ENCODE measurements at regions not wholly inside any gene's neighbourhood (a gene's known extent, or its start where the extent isn't known, plus 50 kb on each side); places are given as distances from the start of the nearest gene placed in this dataset.

DNA sequence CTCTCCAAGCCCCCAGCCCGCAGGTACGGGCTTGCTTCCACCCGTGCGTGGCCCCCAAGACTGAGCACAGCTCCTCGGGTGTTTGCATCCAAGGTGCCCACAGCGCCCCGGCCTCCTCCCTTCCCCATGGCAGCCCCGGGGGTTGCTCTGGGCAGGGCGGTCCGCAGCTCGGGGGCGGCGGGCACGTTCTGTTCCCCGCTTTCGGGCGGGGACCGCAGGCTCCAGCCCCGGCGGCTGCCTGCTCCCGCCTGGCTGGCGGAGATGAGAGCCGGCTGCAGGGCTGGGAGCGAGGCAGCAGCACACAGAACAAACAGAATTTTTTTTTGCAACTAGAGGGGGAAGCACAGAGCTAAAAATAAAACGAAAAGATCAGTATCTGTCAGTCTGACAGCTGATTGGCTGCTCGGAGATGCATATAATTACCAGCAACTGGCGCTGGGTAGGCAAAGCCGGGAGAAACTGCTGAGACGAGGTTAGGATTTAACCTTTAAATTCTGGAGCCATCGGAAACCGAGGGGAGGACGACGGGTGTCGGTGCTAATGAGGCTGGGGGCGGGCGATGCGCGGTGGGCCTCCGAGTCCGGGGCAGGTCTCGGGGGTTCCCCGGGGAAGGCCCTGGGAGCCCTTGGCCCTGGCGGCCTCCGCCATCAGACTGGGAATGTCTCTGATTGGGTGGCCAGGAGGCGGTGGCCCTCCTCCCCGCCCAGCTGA is 142.7 kb upstream of the IER5L start:
- DNase-seq: peak; percentile 89
- Histone ChIP-seq H3K4me3 (ENCODE audit: low read depth in 2 of 2, low read length in 1 of 2) (peak overlapping the region; percentile 40 to 62), H3K79me2 (ENCODE audit: insufficient read depth) (0 out of 2 replicates have a peak, but pooled peaks cover 3% of the 10 kb centered on the region), H3K9me3 (no peaks in the 10 kb centered on the region), H3K9me2 (no peaks in the 10 kb centered on the region), H3K9ac (peak overlapping the region; percentile 79), H3K36me3 (replicated peaks in 1 of 2; ENCODE audit: control insufficient read depth in 1 of 2, insufficient read depth in 2 of 2, low read length in 1 of 2) (no peaks in the 10 kb centered on the region), H3K4me2 (peak overlapping the region; percentile 100), H3K27ac (ENCODE audit: low read depth in 2 of 2, low read length in 1 of 2) (peak overlapping the region; percentile 85 to 95), H3F3A (replicated peaks; ENCODE audit: insufficient read depth) (peaks cover 8% of the 10 kb centered on the region), H3K27me3 (ENCODE audit: insufficient read depth) (no peaks in the 10 kb centered on the region), H2AFZ (ENCODE audit: low read depth) (peak overlapping the region; percentile 76; the same call in 1 of the 2 replicates), H4K20me1 (ENCODE audit: insufficient read depth) (no peaks in the 10 kb centered on the region), H3K4me1 (ENCODE audit: control insufficient read depth in 1 of 2, insufficient read depth in 2 of 2, low read depth in 1 of 2, low read length in 1 of 2) (peaks cover 20 to 39% of the 10 kb centered on the region in 2 experiments; a peak in 3 of 4 replicates)
- POLR2A ChIA-PET: interaction anchor here (0.6 to 2.3 kb wide), 10 partner anchors 12 to 283 kb away, joined by 3 to 17 read pairs (median 5); partner anchors contain the start of gene IER5L
- CTCF ChIA-PET: interaction anchor here (0.7 to 2.5 kb wide), 17 partner anchors 14 to 301 kb away, joined by 3 to 12 read pairs (median 4); partner anchors contain the start of genes C9orf50 and IER5L
- WGBS (ENCODE audit: low lambda C conversion rate): 17% methylated on average over 39 of the region's 46 CpGs
- TF ChIP-seq YY1 (IDR thresholded peaks at IDR 0.05; ENCODE audit: low read depth) (no peak), GATA2 (CRISPR knock-in tag; IDR thresholded peaks at IDR 0.05) (peak; percentile 93), MXI1 (IDR thresholded peaks at IDR 0.05; ENCODE audit: low read depth, low read length) (peak; percentile 53; the same call in 1 of the 2 replicates), TAF1 (IDR thresholded peaks at IDR 0.05; ENCODE audit: borderline replicate concordance, low read depth, low read length) (peak; percentile 57), FOSL2 (IDR thresholded peaks at IDR 0.05; ENCODE audit: borderline replicate concordance, low read depth) (no peak), TCF12 (IDR thresholded peaks at IDR 0.05) (peak; percentile 34; the same call in 1 of the 2 replicates), FOXJ3 (CRISPR knock-in tag; IDR thresholded peaks at IDR 0.05) (no peak), FOXM1 (IDR thresholded peaks at IDR 0.05; ENCODE audit: low read depth) (peak; percentile 10; the same call in 1 of the 2 replicates), SIN3A (IDR thresholded peaks at IDR 0.05; ENCODE audit: borderline replicate concordance, low read depth, low read length) (peak; percentile 14; the same call in 1 of the 2 replicates), EZH2phosphoT487 (IDR thresholded peaks at IDR 0.05; ENCODE audit: borderline replicate concordance, low read depth) (no peak), RXRA (IDR thresholded peaks at IDR 0.05; ENCODE audit: borderline replicate concordance, low read depth) (no peak), ELF1 (IDR thresholded peaks at IDR 0.05) (no peak), POLR2AphosphoS5 (IDR thresholded peaks at IDR 0.05; ENCODE audit: low read depth, low read length) (peak; percentile 89), SMC3 (IDR thresholded peaks at IDR 0.05; ENCODE audit: low read depth, low read length) (peak; percentile 43), NRF1 (IDR thresholded peaks at IDR 0.05; ENCODE audit: low read depth, low read length) (no peak), NFIC (IDR thresholded peaks at IDR 0.05; ENCODE audit: borderline replicate concordance) (no peak), EP300 (IDR thresholded peaks at IDR 0.05; ENCODE audit: borderline replicate concordance in 1 of 2, low read depth in 1 of 2, low read length in 1 of 2) (peak in 1 of 2 experiments; percentile 45; a peak in 2 of 4 replicates)
- TF ChIP-seq, protein P1, sequence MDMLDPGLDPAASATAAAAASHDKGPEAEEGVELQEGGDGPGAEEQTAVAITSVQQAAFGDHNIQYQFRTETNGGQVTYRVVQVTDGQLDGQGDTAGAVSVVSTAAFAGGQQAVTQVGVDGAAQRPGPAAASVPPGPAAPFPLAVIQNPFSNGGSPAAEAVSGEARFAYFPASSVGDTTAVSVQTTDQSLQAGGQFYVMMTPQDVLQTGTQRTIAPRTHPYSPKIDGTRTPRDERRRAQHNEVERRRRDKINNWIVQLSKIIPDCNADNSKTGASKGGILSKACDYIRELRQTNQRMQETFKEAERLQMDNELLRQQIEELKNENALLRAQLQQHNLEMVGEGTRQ (IDR thresholded peaks at IDR 0.05; ENCODE audit: borderline replicate concordance, low read depth, low read length): no peak
- TF ChIP-seq, protein P2, sequence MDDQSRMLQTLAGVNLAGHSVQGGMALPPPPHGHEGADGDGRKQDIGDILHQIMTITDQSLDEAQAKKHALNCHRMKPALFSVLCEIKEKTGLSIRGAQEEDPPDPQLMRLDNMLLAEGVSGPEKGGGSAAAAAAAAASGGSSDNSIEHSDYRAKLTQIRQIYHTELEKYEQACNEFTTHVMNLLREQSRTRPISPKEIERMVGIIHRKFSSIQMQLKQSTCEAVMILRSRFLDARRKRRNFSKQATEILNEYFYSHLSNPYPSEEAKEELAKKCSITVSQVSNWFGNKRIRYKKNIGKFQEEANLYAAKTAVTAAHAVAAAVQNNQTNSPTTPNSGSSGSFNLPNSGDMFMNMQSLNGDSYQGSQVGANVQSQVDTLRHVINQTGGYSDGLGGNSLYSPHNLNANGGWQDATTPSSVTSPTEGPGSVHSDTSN (IDR thresholded peaks at IDR 0.05): peak; percentile 64; the same call in 1 of the 2 replicates
- TF ChIP-seq, protein P3, sequence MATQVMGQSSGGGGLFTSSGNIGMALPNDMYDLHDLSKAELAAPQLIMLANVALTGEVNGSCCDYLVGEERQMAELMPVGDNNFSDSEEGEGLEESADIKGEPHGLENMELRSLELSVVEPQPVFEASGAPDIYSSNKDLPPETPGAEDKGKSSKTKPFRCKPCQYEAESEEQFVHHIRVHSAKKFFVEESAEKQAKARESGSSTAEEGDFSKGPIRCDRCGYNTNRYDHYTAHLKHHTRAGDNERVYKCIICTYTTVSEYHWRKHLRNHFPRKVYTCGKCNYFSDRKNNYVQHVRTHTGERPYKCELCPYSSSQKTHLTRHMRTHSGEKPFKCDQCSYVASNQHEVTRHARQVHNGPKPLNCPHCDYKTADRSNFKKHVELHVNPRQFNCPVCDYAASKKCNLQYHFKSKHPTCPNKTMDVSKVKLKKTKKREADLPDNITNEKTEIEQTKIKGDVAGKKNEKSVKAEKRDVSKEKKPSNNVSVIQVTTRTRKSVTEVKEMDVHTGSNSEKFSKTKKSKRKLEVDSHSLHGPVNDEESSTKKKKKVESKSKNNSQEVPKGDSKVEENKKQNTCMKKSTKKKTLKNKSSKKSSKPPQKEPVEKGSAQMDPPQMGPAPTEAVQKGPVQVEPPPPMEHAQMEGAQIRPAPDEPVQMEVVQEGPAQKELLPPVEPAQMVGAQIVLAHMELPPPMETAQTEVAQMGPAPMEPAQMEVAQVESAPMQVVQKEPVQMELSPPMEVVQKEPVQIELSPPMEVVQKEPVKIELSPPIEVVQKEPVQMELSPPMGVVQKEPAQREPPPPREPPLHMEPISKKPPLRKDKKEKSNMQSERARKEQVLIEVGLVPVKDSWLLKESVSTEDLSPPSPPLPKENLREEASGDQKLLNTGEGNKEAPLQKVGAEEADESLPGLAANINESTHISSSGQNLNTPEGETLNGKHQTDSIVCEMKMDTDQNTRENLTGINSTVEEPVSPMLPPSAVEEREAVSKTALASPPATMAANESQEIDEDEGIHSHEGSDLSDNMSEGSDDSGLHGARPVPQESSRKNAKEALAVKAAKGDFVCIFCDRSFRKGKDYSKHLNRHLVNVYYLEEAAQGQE (IDR thresholded peaks at IDR 0.05; ENCODE audit: low read depth, low read length): no peak; the same call in 1 of the 2 replicates
- TF ChIP-seq, protein P4, sequence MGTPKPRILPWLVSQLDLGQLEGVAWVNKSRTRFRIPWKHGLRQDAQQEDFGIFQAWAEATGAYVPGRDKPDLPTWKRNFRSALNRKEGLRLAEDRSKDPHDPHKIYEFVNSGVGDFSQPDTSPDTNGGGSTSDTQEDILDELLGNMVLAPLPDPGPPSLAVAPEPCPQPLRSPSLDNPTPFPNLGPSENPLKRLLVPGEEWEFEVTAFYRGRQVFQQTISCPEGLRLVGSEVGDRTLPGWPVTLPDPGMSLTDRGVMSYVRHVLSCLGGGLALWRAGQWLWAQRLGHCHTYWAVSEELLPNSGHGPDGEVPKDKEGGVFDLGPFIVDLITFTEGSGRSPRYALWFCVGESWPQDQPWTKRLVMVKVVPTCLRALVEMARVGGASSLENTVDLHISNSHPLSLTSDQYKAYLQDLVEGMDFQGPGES (IDR thresholded peaks at IDR 0.05; ENCODE audit: low read depth, low read length): no peak
- TF ChIP-seq, protein P5, sequence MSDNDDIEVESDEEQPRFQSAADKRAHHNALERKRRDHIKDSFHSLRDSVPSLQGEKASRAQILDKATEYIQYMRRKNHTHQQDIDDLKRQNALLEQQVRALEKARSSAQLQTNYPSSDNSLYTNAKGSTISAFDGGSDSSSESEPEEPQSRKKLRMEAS (IDR thresholded peaks at IDR 0.05; ENCODE audit: low read depth): peak; percentile 51; the same call in 1 of the 2 replicates
- TF ChIP-seq, protein P6, sequence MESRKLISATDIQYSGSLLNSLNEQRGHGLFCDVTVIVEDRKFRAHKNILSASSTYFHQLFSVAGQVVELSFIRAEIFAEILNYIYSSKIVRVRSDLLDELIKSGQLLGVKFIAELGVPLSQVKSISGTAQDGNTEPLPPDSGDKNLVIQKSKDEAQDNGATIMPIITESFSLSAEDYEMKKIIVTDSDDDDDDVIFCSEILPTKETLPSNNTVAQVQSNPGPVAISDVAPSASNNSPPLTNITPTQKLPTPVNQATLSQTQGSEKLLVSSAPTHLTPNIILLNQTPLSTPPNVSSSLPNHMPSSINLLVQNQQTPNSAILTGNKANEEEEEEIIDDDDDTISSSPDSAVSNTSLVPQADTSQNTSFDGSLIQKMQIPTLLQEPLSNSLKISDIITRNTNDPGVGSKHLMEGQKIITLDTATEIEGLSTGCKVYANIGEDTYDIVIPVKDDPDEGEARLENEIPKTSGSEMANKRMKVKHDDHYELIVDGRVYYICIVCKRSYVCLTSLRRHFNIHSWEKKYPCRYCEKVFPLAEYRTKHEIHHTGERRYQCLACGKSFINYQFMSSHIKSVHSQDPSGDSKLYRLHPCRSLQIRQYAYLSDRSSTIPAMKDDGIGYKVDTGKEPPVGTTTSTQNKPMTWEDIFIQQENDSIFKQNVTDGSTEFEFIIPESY (IDR thresholded peaks at IDR 0.05; ENCODE audit: borderline replicate concordance, low read depth): no peak
